ENCODE measurements at regions not wholly inside any gene's neighbourhood (a gene's known extent, or its start where the extent isn't known, plus 50 kb on each side); places are given as distances from the start of the nearest gene placed in this dataset.
"Not testable (repeated sequence)": the region's sequence is repeated elsewhere in the genome, so short reads cannot be mapped to it uniquely, and the experiment has no call there.

- DNase-seq: not testable (repeated sequence)
Measured at GRCh38 chr17:16869531-16870252, 102.2 kb downstream of the TNFRSF13B start.

GRCh38 chr17:16868616-16869015 is 103.3 kb downstream of the TNFRSF13B start:
- not testable (repeated sequence) for DNase-seq

GRCh38 chr17:16867545-16867944 is 104.4 kb downstream of the TNFRSF13B start:
- DNase-seq: peak; percentile 21

GRCh38 chr17:16866841-16867240 is 105.1 kb downstream of the TNFRSF13B start:
- not testable (repeated sequence) for DNase-seq

GRCh38 chr17:16866436-16866835 is 105.5 kb downstream of the TNFRSF13B start:
- DNase-seq: no peak

- not testable (repeated sequence) for DNase-seq
Measured at GRCh38 chr17:16865704-16866103, 106.2 kb downstream of the TNFRSF13B start.

GRCh38 chr17:16865077-16865613 is 106.8 kb downstream of the TNFRSF13B start:
- DNase-seq: not testable (repeated sequence)

GRCh38 chr17:16864462-16865076 is 107.3 kb downstream of the TNFRSF13B start:
- not testable (repeated sequence) for DNase-seq

GRCh38 chr17:16861152-16861551 is 110.8 kb downstream of the TNFRSF13B start:
- not testable (repeated sequence) for DNase-seq

GRCh38 chr17:16860467-16860866 is 111.5 kb downstream of the TNFRSF13B start:
- not testable (repeated sequence) for DNase-seq

- DNase-seq: not testable (repeated sequence)
Measured at GRCh38 chr17:16859515-16859914, 112.4 kb downstream of the TNFRSF13B start.

- DNase-seq: not testable (repeated sequence)
Measured at GRCh38 chr17:16857746-16858145, 114.2 kb downstream of the TNFRSF13B start.

GRCh38 chr17:16856846-16857245 is 115.1 kb downstream of the TNFRSF13B start:
- not testable (repeated sequence) for DNase-seq

- not testable (repeated sequence) for DNase-seq
Measured at GRCh38 chr17:16856171-16856570, 115.7 kb downstream of the TNFRSF13B start.

- not testable (repeated sequence) for DNase-seq
Measured at GRCh38 chr17:16854636-16855035, 117.3 kb downstream of the TNFRSF13B start.

- DNase-seq: no peak
Measured at GRCh38 chr17:16853661-16854320, 118.1 kb downstream of the TNFRSF13B start.

- not testable (repeated sequence) for DNase-seq
Measured at GRCh38 chr17:16849861-16850260, 122.1 kb downstream of the TNFRSF13B start.

GRCh38 chr17:16848997-16849396 is 122.9 kb downstream of the TNFRSF13B start:
- DNase-seq: not testable (repeated sequence)

GRCh38 chr17:16845098-16845497 is 126.8 kb downstream of the TNFRSF13B start:
- not testable (repeated sequence) for DNase-seq

GRCh38 chr17:16844669-16845068 is 127.2 kb downstream of the TNFRSF13B start:
- DNase-seq: not testable (repeated sequence)

GRCh38 chr17:16843511-16843910 is 128.4 kb downstream of the TNFRSF13B start:
- DNase-seq: not testable (repeated sequence)

- not testable (repeated sequence) for DNase-seq
Measured at GRCh38 chr17:16842346-16842745, 129.6 kb downstream of the TNFRSF13B start.

GRCh38 chr17:16841896-16842295 is 130.0 kb downstream of the TNFRSF13B start:
- not testable (repeated sequence) for DNase-seq
